ENCODE measurements at regions not wholly inside any gene's neighbourhood (a gene's known extent, or its start where the extent isn't known, plus 50 kb on each side); places are given as distances from the start of the nearest gene placed in this dataset.

DNA sequence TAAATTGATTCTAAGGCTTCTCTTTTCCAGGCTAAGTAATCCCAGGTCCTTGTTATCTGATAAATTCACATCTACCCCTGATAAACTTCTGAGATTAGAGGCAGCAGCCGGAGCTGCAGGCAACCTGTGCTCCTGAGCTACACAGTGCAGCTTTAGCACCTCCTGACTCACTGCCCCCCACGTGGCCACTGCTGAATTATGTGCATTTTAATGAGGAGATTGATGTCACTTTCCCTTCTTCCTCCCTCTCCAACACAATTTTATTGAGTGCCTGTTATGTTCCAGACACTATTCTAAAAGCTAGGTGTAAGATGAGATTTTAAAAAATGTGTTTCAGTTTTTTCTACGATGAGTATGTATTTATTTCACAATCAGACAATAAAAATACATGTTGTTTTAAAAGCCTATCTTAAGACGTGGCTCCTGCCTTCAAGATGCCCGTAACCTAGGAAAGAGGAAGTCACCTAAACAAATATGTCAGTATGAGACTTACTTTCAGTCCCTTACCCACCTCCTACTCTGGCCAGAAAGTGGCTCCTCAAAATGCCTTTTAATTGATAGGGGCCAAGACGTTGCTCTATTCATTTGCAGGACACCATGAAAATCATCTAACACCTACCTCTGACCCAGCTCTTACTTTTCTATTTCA, 161.5 kb upstream of the PFN2 start:
- TF ChIP-seq, protein P1, sequence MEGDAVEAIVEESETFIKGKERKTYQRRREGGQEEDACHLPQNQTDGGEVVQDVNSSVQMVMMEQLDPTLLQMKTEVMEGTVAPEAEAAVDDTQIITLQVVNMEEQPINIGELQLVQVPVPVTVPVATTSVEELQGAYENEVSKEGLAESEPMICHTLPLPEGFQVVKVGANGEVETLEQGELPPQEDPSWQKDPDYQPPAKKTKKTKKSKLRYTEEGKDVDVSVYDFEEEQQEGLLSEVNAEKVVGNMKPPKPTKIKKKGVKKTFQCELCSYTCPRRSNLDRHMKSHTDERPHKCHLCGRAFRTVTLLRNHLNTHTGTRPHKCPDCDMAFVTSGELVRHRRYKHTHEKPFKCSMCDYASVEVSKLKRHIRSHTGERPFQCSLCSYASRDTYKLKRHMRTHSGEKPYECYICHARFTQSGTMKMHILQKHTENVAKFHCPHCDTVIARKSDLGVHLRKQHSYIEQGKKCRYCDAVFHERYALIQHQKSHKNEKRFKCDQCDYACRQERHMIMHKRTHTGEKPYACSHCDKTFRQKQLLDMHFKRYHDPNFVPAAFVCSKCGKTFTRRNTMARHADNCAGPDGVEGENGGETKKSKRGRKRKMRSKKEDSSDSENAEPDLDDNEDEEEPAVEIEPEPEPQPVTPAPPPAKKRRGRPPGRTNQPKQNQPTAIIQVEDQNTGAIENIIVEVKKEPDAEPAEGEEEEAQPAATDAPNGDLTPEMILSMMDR (IDR thresholded peaks at IDR 0.05): no peak
- no peak for TF ChIP-seq POLR2A (IDR thresholded peaks at IDR 0.05)
